K562 (cell line): ENCODE measurements at regions not wholly inside any gene's neighbourhood (a gene's known extent, or its start where the extent isn't known, plus 50 kb on each side); places are given as distances from the start of the nearest gene placed in this dataset.

Experiments
- ATAC-seq: fragments of 200-7000 bp; cut with Tn5 transposase; 3 replicates; pipeline ENCODE4 v1.9.1; 2020; ENCODE audit warnings: moderate library complexity
- BruUV-seq: library from RNA; stranded (reverse); fragments of 400-500 nt; replicated peaks from 2 replicates; lab custom pipeline; 2021; lab: Mats Ljungman, UMichigan
- CTCF ChIA-PET: fragments of 300-600 bp; formaldehyde crosslinking; extraction: SDS; loops from one replicate; lab custom pipeline; 2021; ENCODE audit warnings: low intra/inter-chr PET ratio; lab: Yijun Ruan, JAX
- POLR2A ChIA-PET: fragments of 300-600, 350-650 bp; sonication (Branson Sonifier 250); formaldehyde crosslinking; extraction: SDS; loops from one replicate; lab custom pipeline; 2021; ENCODE audit warnings: antibody characterized with exemption, inconsistent platforms; lab: Yijun Ruan, JAX
- DNase-seq, 4 experiments: peaks; one replicate each; pipeline versions ENCODE4 v3.0.0 to v3.0.0-alpha.2; 2011 to 2018; ENCODE audit warnings: low spot score in 3 of 4, mixed read lengths in 3 of 4; ENCODE audit errors: extremely low read depth in 1 of 4
- FAIRE-seq: peaks from 2 replicates; lab custom pipeline; 2011; peaks lifted over from hg19 to GRCh38; lab: Jason Lieb, UNC
- H2AFZ ChIP-seq: 2 replicates; pipeline ENCODE4 v1.6.0; 2011; ENCODE audit warnings: low read depth, low read length, control low read depth, inconsistent platforms
- H3K27ac ChIP-seq: fragments of 200-600 bp; 3 replicates; pipeline ENCODE4 v1.8.0; 2011; ENCODE audit warnings: low read depth, mild to moderate bottlenecking, control low read depth, inconsistent platforms, low read length, moderate library complexity, mixed read lengths; ENCODE audit errors: extremely low read depth
- H3K27me3 ChIP-seq, 2 experiments: fragments of 300-600 bp in 1 of 2; 2 replicates in 1 of 2; 3 replicates in 1 of 2; pipeline versions ENCODE4 v1.6.0 to v1.8.0; 2011; ENCODE audit warnings: inconsistent platforms in 2 of 2, low read length in 2 of 2, mild to moderate bottlenecking in 1 of 2, mixed read lengths in 1 of 2, moderate library complexity in 1 of 2; ENCODE audit not compliant: control insufficient read depth in 2 of 2, insufficient read depth in 2 of 2
- H3K36me3 ChIP-seq: fragments of 300-600 bp; 3 replicates; pipeline ENCODE4 v1.8.0; 2011; ENCODE audit warnings: mild to moderate bottlenecking, low read length, inconsistent platforms; ENCODE audit not compliant: control insufficient read depth, insufficient read depth
- H3K4me1 ChIP-seq, 2 experiments: fragments of 200-600 bp in 1 of 2; replicated peaks in 1 of 2; 2 replicates in 1 of 2; 3 replicates in 1 of 2; pipeline versions ENCODE4 v1.5.1 to v1.8.0; 2011; ENCODE audit warnings: inconsistent platforms in 2 of 2, low read length in 2 of 2, mild to moderate bottlenecking in 1 of 2, mixed read lengths in 1 of 2, moderate library complexity in 1 of 2; ENCODE audit not compliant: control insufficient read depth in 2 of 2, insufficient read depth in 2 of 2
- H3K4me2 ChIP-seq: 2 replicates; pipeline ENCODE4 v1.6.1; 2011; ENCODE audit warnings: low read length, control low read depth, inconsistent platforms, mixed read lengths; ENCODE audit not compliant: insufficient read depth
- H3K4me3 ChIP-seq: fragments of 200-600 bp; sonication (generic), shearing (Covaris generic); 2 replicates; pipeline ENCODE4 v1.5.1; 2016; ENCODE audit warnings: control low read depth, inconsistent platforms
- H3K79me2 ChIP-seq: fragments of 200-600 bp; 3 replicates; pipeline ENCODE4 v1.8.0; 2011; ENCODE audit warnings: low read length, inconsistent platforms; ENCODE audit not compliant: control insufficient read depth, insufficient read depth
- H3K9ac ChIP-seq, 2 experiments: 2 replicates each; pipeline versions ENCODE4 v1.6.0 to v1.6.1; 2011; ENCODE audit warnings: low read depth in 2 of 2, low read length in 2 of 2, control low read depth in 1 of 2, inconsistent platforms in 1 of 2, mild to moderate bottlenecking in 1 of 2, mixed read lengths in 1 of 2; ENCODE audit not compliant: insufficient read depth in 1 of 2
- H3K9me1 ChIP-seq: one replicate; pipeline ENCODE4 v1.6.0; 2011; ENCODE audit warnings: inconsistent platforms, mild to moderate bottlenecking, low read length, moderate library complexity; ENCODE audit not compliant: control insufficient read depth, insufficient read depth
- H3K9me3 ChIP-seq: replicated peaks from 2 replicates; pipeline ENCODE4 v1.5.1; 2011; ENCODE audit warnings: low read depth, low read length, inconsistent platforms; ENCODE audit not compliant: control insufficient read depth, insufficient read depth
- H4K20me1 ChIP-seq: replicated peaks from 2 replicates; pipeline ENCODE4 v1.6.1; 2011; ENCODE audit warnings: low read length, inconsistent platforms, mixed read lengths; ENCODE audit not compliant: control insufficient read depth, insufficient read depth
- CAMTA2 ChIP-seq: fragments of 250-450 bp; sonication (Bioruptor Pico); conservative IDR thresholded peaks from 2 replicates; pipeline ENCODE4 v1.5.1; 2022
- FOXA3 ChIP-seq, 2 experiments: fragments of 450-650 bp in 1 of 2; sonication (generic) in 1 of 2; formaldehyde crosslinking; IDR thresholded peaks in 1 of 2; conservative IDR thresholded peaks in 1 of 2; 2 replicates each; pipeline versions ENCODE4 v1.4.0 to v1.8.0; 2020 to 2022; ENCODE audit warnings: mild to moderate bottlenecking in 2 of 2, missing genetic modification reagents in 1 of 2
- MAZ ChIP-seq, 2 experiments: fragments of 450-650 bp in 1 of 2; sonication (generic) in 1 of 2; formaldehyde crosslinking; IDR thresholded peaks in 1 of 2; conservative IDR thresholded peaks in 1 of 2; 2 replicates each; pipeline versions ENCODE4 v1.4.0 to v1.5.0; 2020; ENCODE audit warnings: mild to moderate bottlenecking in 1 of 2, missing genetic modification reagents in 1 of 2
- NFYB ChIP-seq: IDR thresholded peaks from 2 replicates; pipeline ENCODE4 v1.6.1; 2011; ENCODE audit warnings: mild to moderate bottlenecking, moderate library complexity; ENCODE audit not compliant: insufficient read length; ENCODE audit errors: extremely low read depth
- RBBP5 ChIP-seq: fragments of 200-600 bp; sonication (generic); IDR thresholded peaks from 2 replicates; pipeline ENCODE4 v1.6.1; 2012; ENCODE audit warnings: borderline replicate concordance, mild to moderate bottlenecking, low read length, control low read depth, inconsistent platforms; ENCODE audit not compliant: insufficient read depth, poor library complexity, severe bottlenecking
- SMARCC2 ChIP-seq: fragments of 450-650 bp; IDR thresholded peaks from 2 replicates; pipeline ENCODE4 v1.6.1; 2017; ENCODE audit warnings: antibody characterized with exemption, moderate library complexity, mild to moderate bottlenecking, low read depth
- SRSF9 ChIP-seq: fragments of 200-400 bp; formaldehyde crosslinking; IDR thresholded peaks from 2 replicates; pipeline ENCODE4 v1.6.1; 2017; ENCODE audit warnings: low read depth, low read length, borderline replicate concordance
- TFAM ChIP-seq: fragments of 250-450 bp; sonication (Bioruptor Pico); conservative IDR thresholded peaks from 2 replicates; pipeline ENCODE4 v1.5.0; 2021; ENCODE audit warnings: mild to moderate bottlenecking, moderate library complexity
- ZKSCAN3 ChIP-seq: fragments of 250-450 bp; sonication (Bioruptor Pico); IDR thresholded peaks from 2 replicates; pipeline ENCODE4 v1.4.0; 2020
- ZNF133 ChIP-seq: fragments of 250-450 bp; sonication (Bioruptor Pico); IDR thresholded peaks from 2 replicates; pipeline ENCODE4 v1.4.0; 2020; ENCODE audit warnings: mild to moderate bottlenecking
- WGBS: fragments of 100-300 bp; shearing (Covaris generic); methylation state at CpG from one replicate; pipeline ENCODE4 v1.1.6; 2016; ENCODE audit warnings: low coverage, mixed read lengths; ENCODE audit not compliant: insufficient coverage; ENCODE audit errors: missing lambda C conversion rate; 5-methylcytosine and 5-hydroxymethylcytosine counted together
- in situ Hi-C: fragments of 300-500 bp; cut with MboI; formaldehyde crosslinking; loops from 4 replicates; pipeline ENCODE4 v1.15.0; 2018; ENCODE audit warnings: inconsistent platforms, mixed read lengths
- intact Hi-C: fragments of 100-400 bp; cut with micrococcal nuclease; formaldehyde crosslinking; loops from 2 replicates; pipeline ENCODE4 v1.14.2; 2022
- TF ChIP-seq, protein P1 (sequence below), 2 experiments: fragments of 450-650 bp in 1 of 2; sonication (generic) in 1 of 2; formaldehyde crosslinking; conservative IDR thresholded peaks; 2 replicates each; pipeline versions ENCODE4 v1.4.0 to v1.8.1; 2020 to 2022; ENCODE audit warnings: mild to moderate bottlenecking in 1 of 2, missing genetic modification reagents in 1 of 2
- TF ChIP-seq, protein P2 (sequence below): fragments of 250-450 bp; sonication (Bioruptor Pico); IDR thresholded peaks from 2 replicates; pipeline ENCODE4 v1.5.0; 2020; ENCODE audit warnings: mild to moderate bottlenecking
- TF ChIP-seq, protein P3 (sequence below): fragments of 250-450 bp; sonication (Bioruptor Pico); IDR thresholded peaks from 2 replicates; pipeline ENCODE4 v1.4.0; 2020
- TF ChIP-seq, protein P4 (sequence below): sonication (generic); formaldehyde crosslinking; IDR thresholded peaks from 2 replicates; pipeline ENCODE4 v1.8.0; 2022; ENCODE audit warnings: mild to moderate bottlenecking, missing genetic modification reagents, borderline replicate concordance
- TF ChIP-seq, protein P5 (sequence below): IDR thresholded peaks from 2 replicates; pipeline ENCODE4 v1.6.1; 2011; ENCODE audit warnings: borderline replicate concordance, low read depth, mild to moderate bottlenecking, moderate library complexity, low read length; ENCODE audit not compliant: insufficient read depth, poor library complexity, severe bottlenecking

DNA sequence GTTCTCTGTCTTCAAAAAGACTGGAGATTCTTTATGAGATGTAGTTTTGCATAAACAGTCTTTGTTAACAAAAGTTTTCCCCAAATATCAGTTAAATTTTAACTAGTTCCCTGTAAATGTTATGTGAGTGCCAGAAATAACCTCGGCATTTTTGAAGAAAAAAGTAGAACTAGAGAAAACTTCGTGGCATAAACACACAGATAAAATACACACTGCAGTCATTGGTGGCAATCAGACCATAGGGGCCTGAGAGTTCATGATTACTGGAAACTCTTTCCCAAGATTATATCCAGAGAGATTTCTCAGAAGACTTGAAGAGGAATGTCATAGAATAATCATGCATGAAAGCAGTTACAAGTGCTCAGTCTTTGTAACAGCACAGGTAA lies 190.0 kb downstream of the MZT1 start:
- Histone ChIP-seq H3K27ac (no peak overlapping the region), H3K4me2 (no peak overlapping the region), H3K36me3 (no peaks in the 10 kb centered on the region), H2AFZ (no peak overlapping the region), H3K79me2 (no peaks in the 10 kb centered on the region), H4K20me1 (no peaks in the 10 kb centered on the region), H3K4me1 (no peaks in the 10 kb centered on the region), H3K9me1 (no peaks in the 10 kb centered on the region), H3K9me3 (no peaks in the 10 kb centered on the region), H3K4me3 (no peak overlapping the region), H3K27me3 (no peaks in the 10 kb centered on the region), H3K9ac (no peak overlapping the region)
- CTCF ChIA-PET, result interaction anchor here (0.6 kb wide), 1 partner anchor 116 kb away, joined by 3 read pairs; no protein-coding TSS in a partner anchor
- 0% methylated on average over 2 of the region's 2 CpGs for WGBS
- POLR2A ChIA-PET, result no interaction called here
- FAIRE-seq (no peak), DNase-seq (no peak), ATAC-seq (no peak)
- in situ Hi-C loops, result no loop called here
- no TSS peak for BruUV-seq
- intact Hi-C loops, result no loop called here
- TF ChIP-seq TFAM (CRISPR knock-in tag), result no peak
- no peak for TF ChIP-seq ZNF133 (CRISPR knock-in tag)
- TF ChIP-seq RBBP5, result no peak
- TF ChIP-seq NFYB, result no peak
- no peak for TF ChIP-seq MAZ (CRISPR knock-in tag; conservative IDR thresholded peaks at IDR 0.05 in 1 of 2, IDR thresholded peaks at IDR 0.05 in 1 of 2)
- TF ChIP-seq, protein P1, sequence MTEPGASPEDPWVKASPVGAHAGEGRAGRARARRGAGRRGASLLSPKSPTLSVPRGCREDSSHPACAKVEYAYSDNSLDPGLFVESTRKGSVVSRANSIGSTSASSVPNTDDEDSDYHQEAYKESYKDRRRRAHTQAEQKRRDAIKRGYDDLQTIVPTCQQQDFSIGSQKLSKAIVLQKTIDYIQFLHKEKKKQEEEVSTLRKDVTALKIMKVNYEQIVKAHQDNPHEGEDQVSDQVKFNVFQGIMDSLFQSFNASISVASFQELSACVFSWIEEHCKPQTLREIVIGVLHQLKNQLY (CRISPR knock-in tag; conservative IDR thresholded peaks at IDR 0.05), result no peak
- TF ChIP-seq, protein P2, sequence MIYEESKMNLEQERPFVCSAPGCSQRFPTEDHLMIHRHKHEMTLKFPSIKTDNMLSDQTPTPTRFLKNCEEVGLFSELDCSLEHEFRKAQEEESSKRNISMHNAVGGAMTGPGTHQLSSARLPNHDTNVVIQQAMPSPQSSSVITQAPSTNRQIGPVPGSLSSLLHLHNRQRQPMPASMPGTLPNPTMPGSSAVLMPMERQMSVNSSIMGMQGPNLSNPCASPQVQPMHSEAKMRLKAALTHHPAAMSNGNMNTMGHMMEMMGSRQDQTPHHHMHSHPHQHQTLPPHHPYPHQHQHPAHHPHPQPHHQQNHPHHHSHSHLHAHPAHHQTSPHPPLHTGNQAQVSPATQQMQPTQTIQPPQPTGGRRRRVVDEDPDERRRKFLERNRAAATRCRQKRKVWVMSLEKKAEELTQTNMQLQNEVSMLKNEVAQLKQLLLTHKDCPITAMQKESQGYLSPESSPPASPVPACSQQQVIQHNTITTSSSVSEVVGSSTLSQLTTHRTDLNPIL (CRISPR knock-in tag), result no peak
- TF ChIP-seq, protein P3, sequence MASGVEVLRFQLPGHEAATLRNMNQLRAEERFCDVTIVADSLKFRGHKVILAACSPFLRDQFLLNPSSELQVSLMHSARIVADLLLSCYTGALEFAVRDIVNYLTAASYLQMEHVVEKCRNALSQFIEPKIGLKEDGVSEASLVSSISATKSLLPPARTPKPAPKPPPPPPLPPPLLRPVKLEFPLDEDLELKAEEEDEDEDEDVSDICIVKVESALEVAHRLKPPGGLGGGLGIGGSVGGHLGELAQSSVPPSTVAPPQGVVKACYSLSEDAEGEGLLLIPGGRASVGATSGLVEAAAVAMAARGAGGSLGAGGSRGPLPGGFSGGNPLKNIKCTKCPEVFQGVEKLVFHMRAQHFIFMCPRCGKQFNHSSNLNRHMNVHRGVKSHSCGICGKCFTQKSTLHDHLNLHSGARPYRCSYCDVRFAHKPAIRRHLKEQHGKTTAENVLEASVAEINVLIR (CRISPR knock-in tag), result no peak
- TF ChIP-seq CAMTA2, result no peak
- TF ChIP-seq FOXA3 (CRISPR knock-in tag; conservative IDR thresholded peaks at IDR 0.05 in 1 of 2, IDR thresholded peaks at IDR 0.05 in 1 of 2), result no peak
- TF ChIP-seq ZKSCAN3 (CRISPR knock-in tag), result no peak
- TF ChIP-seq SMARCC2, result no peak
- TF ChIP-seq, protein P4, sequence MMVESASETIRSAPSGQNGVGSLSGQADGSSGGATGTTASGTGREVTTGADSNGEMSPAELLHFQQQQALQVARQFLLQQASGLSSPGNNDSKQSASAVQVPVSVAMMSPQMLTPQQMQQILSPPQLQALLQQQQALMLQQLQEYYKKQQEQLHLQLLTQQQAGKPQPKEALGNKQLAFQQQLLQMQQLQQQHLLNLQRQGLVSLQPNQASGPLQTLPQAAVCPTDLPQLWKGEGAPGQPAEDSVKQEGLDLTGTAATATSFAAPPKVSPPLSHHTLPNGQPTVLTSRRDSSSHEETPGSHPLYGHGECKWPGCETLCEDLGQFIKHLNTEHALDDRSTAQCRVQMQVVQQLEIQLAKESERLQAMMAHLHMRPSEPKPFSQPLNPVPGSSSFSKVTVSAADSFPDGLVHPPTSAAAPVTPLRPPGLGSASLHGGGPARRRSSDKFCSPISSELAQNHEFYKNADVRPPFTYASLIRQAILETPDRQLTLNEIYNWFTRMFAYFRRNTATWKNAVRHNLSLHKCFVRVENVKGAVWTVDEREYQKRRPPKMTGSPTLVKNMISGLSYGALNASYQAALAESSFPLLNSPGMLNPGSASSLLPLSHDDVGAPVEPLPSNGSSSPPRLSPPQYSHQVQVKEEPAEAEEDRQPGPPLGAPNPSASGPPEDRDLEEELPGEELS (CRISPR knock-in tag), result no peak
- TF ChIP-seq, protein P5, sequence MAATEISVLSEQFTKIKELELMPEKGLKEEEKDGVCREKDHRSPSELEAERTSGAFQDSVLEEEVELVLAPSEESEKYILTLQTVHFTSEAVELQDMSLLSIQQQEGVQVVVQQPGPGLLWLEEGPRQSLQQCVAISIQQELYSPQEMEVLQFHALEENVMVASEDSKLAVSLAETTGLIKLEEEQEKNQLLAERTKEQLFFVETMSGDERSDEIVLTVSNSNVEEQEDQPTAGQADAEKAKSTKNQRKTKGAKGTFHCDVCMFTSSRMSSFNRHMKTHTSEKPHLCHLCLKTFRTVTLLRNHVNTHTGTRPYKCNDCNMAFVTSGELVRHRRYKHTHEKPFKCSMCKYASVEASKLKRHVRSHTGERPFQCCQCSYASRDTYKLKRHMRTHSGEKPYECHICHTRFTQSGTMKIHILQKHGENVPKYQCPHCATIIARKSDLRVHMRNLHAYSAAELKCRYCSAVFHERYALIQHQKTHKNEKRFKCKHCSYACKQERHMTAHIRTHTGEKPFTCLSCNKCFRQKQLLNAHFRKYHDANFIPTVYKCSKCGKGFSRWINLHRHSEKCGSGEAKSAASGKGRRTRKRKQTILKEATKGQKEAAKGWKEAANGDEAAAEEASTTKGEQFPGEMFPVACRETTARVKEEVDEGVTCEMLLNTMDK, result no peak
- TF ChIP-seq SRSF9, result no peak
